NCI-H1694 (cell line): ENCODE measurements at regions not wholly inside any gene's neighbourhood (a gene's known extent, or its start where the extent isn't known, plus 50 kb on each side); places are given as distances from the start of the nearest gene placed in this dataset.
"Not testable (repeated sequence)": the region's sequence is repeated elsewhere in the genome, so short reads cannot be mapped to it uniquely, and the experiment has no call there.

Source experiments
- DNase-seq: peaks from one replicate; lab custom pipeline; 2025; lab: John Stamatoyannopoulos, UW

GRCh38 chr10:118965645-118966044 lies 63.9 kb upstream of the NANOS1 start:
- no peak for DNase-seq

- DNase-seq = no peak
Measured at GRCh38 chr10:118966076-118966849, 63.3 kb upstream of the NANOS1 start.

DNA sequence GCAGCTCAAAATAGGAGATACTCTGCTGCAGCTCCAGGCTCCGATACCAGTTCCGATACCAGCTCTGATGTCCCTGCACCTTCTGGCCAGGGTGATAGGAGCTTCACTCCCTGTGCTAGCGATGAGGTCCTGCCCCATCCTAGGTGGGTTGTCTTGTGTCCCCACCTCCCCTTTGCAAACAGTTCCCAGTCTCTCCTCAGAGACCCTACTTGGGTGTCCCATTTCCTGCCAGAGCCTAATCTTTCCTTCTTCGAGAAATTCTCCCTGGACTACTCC lies 62.7 kb upstream of the NANOS1 start:
- no peak for DNase-seq

DNA sequence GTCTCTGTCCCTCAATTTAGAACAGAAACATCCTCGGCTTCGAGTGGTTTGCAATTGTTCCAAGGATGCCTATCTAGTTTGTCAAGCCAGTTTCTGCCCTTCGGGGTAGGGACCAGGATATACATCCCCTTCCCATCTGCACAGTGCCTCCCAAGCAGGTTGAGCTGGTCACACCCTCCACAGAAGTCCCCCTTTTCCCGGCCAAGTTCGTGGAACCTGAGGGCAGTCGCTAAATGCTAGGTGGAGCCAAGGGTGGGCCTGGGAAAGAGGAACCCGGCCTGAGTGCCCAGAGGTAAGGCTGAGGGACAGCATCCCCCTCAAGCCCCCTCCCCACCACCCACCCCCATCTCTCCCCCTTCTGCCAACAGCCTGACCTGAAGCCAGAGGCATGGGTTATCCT lies 62.4 kb upstream of the NANOS1 start:
- DNase-seq = no peak

DNA sequence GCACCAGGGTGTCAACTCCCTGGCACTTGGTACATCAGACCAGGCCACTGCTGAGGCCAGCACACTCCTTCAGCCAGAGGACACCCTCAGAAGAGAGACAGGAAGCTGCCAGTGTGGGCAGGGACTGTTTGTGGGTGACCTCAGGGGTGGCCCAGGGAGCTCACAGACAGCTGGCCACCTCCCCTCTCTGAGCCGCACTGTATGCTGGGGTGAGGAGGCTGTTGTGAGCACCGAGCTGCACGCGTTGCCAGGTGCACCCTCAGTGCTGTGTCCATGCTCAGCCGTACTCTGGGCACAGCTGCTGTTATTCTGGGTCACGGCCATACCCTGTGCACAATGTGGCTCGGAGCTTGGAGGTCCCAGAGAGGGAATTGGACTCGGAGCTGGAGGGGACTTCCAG lies 61.5 kb upstream of the NANOS1 start:
- DNase-seq = no peak

- no peak for DNase-seq
Measured at GRCh38 chr10:118968482-118968881, 61.0 kb upstream of the NANOS1 start.

GRCh38 chr10:118969014-118969413 lies 60.5 kb upstream of the NANOS1 start:
- no peak for DNase-seq

- no peak for DNase-seq
Measured at GRCh38 chr10:118970770-118971169, 58.7 kb upstream of the NANOS1 start.

GRCh38 chr10:118971187-118971586 lies 58.3 kb upstream of the NANOS1 start:
- no peak for DNase-seq

- DNase-seq = no peak
Measured at GRCh38 chr10:118971876-118972275, 57.6 kb upstream of the NANOS1 start.

DNA sequence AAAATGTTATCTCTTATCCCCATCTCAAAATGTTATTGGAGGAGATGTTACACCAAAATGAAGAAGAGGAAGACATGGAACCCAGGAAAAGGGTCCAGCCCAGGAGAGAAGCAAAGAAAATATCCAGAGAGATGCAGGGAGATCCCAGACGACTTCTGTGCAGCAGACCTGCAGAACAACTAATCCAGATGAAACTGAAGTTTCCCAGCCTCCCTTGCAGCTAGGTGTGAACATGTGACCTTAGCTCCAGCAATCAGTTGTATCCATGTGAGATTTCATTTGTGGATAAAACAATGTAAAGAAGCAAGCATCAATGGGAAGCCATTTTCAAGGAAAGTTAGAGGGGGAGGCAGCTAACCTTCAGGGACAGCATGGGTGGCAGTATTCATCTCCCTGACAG lies 55.8 kb upstream of the NANOS1 start:
- DNase-seq = no peak

- no peak for DNase-seq
Measured at GRCh38 chr10:118974951-118975350, 54.6 kb upstream of the NANOS1 start.

DNA sequence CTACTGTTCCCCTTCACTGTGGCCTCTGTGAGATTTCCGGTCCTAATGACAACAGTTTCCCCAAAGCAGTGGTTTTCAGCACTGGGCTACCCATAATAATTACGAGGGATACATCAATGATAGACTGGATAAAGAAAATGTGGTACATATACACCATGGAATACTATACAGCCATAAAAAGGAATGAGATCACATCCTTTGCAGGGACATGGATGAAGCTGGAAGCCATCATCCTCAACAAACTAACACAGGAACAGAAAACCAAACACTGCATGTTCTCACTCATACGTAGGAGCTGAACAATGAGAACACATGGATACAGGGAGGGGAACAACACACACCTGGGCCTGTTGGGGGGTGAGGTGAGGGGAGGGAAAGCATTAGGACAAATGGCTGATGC lies 53.3 kb upstream of the NANOS1 start:
- DNase-seq = not testable (repeated sequence)

- DNase-seq = no peak
Measured at GRCh38 chr10:118977022-118977599, 52.4 kb upstream of the NANOS1 start.

DNA sequence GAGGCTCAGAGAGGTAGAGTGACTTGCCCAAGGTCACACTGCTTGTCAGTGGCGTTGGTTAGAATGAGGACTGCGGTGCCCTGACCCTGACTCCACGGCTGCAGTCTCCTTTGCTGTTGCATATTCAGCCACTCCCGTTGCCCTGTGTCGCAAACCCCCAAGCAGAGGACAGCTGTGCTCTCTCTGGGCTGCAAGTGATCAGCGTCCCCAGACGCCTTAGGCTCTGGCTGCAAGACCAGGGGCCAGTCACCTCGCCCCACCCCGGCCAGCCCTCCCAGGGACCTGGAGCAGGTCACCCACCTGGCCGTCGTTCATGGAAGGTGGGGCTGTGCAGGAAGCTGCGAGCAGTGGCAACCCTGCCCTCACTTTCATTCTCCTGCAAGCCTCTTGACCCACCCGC lies 51.7 kb upstream of the NANOS1 start:
- no peak for DNase-seq

GRCh38 chr10:118978316-118978997 lies 51.1 kb upstream of the NANOS1 start:
- DNase-seq = no peak

- DNase-seq = no peak
Measured at GRCh38 chr10:118978998-118979350, 50.5 kb upstream of the NANOS1 start.

DNA sequence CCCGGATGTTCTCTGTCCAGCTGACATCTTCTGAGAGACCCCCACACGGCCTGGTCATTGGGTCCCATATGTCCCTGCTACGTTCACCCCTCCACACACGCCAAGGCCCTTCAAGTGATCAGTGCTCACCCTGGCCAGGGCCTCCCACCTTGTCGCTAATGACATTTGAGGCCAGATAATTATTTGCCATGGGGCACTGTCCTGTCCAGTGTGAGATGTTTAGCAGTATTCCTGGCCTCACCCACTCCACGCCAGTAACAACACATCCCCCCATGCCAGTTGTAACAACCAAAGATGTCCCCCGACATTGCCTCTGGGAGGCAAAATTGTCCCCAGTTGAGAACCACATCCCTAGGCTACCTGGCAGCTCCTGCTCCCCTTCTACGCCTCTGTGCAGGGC lies 49.9 kb upstream of the NANOS1 start:
- DNase-seq = no peak
